NCI-H2196 (cell line): ENCODE measurements at regions not wholly inside any gene's neighbourhood (a gene's known extent, or its start where the extent isn't known, plus 50 kb on each side); places are given as distances from the start of the nearest gene placed in this dataset.

Experiments
- DNase-seq: peaks from one replicate; lab custom pipeline; 2025; ENCODE audit not compliant: unreplicated experiment; lab: John Stamatoyannopoulos, UW

GRCh38 chr18:54767098-54767497 lies 61.2 kb upstream of the RAB27B start:
- DNase-seq, result no peak

- no peak for DNase-seq
These were observed 58.5 kb upstream of the RAB27B start for GRCh38 chr18:54769526-54770464.

- DNase-seq, result no peak
These were observed 56.2 kb upstream of the RAB27B start for GRCh38 chr18:54772056-54772455.

GRCh38 chr18:54774423-54774822 lies 53.9 kb upstream of the RAB27B start:
- no peak for DNase-seq

GRCh38 chr18:54774981-54775665 lies 53.2 kb upstream of the RAB27B start:
- DNase-seq, result no peak

GRCh38 chr18:54775686-54776085 lies 52.6 kb upstream of the RAB27B start:
- DNase-seq, result no peak

- DNase-seq, result no peak
These were observed 51.8 kb upstream of the RAB27B start for GRCh38 chr18:54776282-54776977.

- DNase-seq, result no peak
These were observed 51.0 kb upstream of the RAB27B start for GRCh38 chr18:54777118-54777791.

GRCh38 chr18:54777989-54778388 lies 50.3 kb upstream of the RAB27B start:
- no peak for DNase-seq
